RPMI8226 (cell line): ENCODE measurements at regions not wholly inside any gene's neighbourhood (a gene's known extent, or its start where the extent isn't known, plus 50 kb on each side); places are given as distances from the start of the nearest gene placed in this dataset.

Experiments
- DNase-seq: peaks from one replicate; pipeline ENCODE4 v3.0.0-alpha.2; 2015

DNA sequence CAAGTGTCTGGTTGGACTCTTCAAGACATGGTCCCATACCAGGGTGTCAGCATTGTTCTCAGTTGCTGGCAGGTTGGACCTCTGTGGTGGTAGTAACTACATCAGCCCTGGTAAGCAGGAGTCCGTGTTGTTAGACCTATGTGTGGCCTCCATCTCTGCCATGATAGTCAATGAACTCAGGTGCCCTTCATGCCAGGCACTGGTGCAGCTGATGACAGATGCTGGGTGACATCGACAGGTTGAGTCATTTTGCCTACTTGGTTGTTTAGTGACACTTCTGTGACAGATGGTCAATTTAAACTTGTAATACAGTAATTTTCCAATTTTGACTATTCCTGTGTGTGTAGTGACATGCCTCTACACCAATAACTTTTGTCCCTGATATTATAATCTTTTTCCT, 189.7 kb downstream of the SP3 start:
- no peak for DNase-seq

DNA sequence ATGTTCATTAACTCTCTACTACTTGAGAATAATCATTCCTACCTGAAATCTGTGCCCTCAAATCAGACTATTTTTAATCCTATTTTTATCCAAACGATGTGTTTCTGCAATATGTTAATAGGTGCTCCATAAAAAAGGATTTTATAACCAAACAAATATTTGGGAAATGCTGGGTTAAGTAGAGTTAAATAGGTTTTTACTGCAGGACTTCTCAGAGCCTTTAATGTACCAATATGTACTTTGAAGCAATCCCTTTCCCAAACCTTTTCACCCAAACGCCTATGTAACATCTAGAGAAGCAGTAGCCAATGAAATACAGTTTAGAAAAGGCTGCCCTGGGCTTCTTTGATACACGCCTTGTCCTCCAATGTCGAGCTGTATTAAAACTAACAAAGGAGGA, 182.5 kb downstream of the SP3 start:
- DNase-seq, result no peak

DNA sequence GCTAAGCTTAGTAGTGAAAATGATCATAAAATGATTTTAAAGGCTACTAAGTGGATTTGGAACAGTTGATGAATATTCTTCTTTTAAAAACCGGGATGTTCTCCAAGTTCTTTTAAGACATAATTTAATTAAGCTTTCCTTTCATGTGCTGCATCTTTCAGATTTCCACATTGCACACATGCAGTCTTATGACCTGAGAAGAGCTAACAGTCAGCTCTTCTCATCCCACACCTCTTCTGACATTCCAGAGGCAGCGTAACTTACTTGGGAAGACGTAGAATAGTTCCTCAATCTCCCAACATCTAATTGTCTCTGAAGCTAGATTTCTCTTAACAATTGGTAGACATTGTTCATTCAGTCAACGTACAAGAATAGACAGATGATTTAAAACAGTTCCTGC, 181.8 kb downstream of the SP3 start:
- no peak for DNase-seq

DNA sequence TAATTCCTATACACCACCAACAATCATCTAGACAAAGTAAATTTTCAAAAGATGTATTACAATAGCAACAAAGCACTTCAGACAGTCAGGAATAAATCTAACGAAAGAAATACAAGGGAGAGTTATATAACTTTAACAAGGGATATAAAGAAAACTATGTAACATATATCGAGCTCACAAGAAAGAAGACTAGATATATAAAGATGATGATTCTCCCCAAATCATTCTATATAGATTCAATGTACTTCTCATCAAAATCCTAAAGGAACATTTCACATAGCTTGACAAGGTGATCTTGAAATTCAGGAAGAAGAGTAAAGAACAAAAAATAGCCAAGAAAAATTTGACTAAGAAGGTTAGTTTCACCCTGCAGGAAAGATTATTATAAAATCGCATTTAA, 179.4 kb downstream of the SP3 start:
- DNase-seq, result no peak

DNA sequence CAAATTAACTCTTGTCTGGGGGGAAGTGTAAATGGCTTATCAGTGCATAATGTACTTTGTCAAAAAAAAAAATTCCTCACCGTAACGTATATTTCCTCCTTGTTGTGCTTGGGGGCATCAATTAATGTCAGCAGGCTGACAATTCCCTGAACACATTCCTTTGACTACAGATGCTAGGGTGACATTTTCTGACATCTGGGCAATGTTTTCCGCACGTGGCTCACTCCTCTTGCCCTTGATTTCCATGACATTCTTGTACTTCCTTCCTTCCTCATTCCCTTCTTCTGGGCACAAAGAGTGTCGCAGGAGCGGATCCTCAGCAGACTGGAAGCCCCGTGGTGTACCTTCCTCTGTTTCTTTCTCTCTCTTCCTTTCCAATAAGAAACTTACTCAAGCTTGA, 173.7 kb downstream of the SP3 start:
- DNase-seq, result no peak

DNA sequence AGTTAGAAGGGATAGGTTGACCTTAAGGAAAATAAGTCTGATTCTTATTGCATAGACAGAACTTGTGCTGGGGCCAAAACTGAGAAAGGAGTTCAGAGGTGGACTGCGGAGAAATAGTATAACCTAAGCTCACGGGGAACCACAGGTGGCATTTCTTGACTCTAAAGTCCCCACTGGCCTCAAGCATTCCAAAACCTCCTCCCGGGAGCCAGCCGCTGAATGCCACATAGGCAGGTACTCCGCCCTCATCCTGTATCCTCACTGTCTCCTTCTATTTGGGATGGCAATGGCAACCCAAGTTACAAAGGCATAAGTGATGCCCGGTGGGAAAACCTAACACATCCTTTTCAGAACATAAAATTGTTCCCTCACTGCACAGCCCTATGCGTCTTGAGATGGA, 173.0 kb downstream of the SP3 start:
- no peak for DNase-seq

DNA sequence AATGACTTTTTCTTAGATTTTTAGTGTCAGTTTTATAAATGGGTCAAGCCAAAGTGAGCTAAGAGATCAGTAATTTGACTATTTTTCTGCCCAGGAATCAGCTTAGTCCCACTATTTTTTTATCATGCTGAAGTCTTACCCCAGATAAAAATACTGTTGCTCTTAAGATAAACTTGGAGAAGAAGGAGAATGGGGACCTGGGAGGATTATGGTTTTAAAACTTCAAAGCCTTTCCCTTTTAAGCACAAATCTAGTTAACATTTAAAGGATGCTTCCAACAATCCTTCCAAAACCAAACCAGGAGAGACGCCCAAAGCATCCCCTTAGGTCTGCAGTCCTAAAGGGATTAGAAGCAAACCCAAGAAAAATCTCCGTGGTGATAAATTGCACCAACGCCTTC, 172.4 kb downstream of the SP3 start:
- no peak for DNase-seq

DNA sequence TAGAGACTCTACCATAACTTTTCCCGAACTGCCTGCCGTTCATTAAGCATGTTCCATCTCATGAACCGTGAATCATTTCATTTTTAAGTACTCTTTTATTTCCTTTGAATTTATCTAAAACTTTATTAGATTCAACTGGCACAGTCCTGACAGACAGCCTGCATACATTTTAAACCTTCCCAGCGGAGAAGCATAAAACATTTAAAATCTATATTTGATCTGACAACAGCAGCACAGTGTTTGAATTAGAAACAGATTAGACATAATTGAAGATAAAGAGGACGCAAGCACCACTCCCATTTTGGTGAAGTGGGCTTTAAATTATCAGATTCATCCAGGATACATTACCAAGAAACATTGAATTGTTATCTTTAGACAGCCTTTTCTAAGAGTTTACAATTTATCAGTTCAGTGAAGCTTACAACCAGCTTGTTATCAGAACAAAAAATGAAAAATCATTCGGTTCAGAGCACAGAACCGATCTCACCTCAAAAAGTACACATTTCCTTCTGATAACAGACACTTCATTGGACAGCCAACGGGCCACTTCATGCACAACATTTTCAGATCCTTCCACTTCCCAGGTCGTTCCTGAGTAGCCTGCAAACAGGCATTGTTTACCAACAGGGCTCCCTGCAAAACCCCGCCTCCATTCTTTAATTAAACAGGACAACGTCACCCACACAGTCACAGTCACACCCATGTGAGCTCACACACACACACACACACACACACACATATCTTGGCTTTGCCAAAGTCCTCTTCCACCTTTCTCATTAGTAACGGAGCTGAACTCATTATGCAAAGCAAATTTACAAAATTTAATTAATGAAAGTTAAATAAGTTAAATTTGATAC, 171.2 kb downstream of the SP3 start:
- DNase-seq, result no peak

DNA sequence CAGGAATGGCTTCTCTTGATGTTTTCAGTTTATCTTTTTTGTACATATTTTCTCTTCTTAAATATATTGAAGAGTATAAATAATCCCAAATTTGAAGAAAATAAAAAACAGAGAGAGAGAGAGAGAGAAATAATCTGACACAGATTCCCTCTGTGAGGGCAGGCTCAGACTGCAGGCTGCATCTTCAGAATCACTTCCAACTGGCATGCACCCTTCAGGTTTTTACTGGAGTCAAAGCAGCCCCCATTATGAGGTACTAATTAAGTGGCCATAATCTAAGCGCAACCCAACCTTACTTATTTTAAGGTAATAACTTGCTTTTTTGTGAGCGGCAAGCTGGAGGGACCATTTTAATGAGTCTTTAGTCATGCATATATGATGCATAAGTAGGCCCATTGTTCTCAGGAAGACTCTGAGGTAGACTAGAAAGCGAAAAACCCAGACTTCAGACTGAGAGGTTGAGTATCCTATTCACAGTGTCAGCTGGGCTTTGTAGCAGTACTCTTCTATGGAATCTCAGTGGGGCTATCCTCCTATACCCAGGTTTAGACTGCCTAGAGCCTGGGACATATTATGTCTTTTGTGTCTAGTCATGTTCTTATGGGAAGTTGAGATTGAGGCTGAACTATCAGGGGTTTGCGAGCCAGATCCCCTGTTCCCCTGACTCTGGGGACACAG, 167.4 kb downstream of the SP3 start:
- no peak for DNase-seq

DNA sequence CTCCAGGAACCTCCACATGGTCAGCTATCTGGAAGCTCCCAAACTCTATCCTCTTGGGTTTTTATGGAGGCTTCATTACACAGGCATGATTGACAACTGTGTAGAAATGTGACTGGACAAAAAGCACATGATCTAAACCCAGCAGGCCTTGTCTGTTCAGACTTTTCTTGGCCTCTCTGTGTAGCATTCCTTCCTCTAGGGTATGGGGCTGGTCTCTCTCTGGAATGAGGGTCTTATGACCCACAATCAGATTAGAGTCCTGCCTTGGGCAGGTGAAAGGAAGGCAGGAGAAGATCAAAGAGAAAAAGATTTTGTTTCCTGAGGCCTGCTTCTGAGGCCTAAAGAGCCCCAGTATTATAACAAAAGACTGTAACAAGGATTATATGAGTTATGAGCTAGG, 162.7 kb downstream of the SP3 start:
- no peak for DNase-seq

DNA sequence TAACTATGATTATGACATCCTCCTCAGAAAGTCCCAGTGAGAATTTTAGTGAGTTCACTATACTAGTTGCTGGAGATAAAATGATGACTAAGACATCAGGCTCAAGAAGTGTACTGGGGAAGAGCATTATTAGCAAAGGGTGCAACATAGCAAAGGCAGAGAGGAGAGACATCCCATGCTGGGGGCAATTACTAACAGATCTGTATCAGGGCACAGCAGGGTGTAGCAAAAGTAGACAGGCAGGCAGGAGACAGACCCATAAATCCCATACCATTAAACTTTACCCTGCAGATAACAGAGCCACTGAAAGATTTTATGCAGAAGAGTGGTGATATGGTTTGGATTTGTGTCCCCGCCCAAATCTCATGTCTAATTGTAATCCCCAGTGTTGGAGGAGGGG, 161.7 kb downstream of the SP3 start:
- DNase-seq, result no peak

DNA sequence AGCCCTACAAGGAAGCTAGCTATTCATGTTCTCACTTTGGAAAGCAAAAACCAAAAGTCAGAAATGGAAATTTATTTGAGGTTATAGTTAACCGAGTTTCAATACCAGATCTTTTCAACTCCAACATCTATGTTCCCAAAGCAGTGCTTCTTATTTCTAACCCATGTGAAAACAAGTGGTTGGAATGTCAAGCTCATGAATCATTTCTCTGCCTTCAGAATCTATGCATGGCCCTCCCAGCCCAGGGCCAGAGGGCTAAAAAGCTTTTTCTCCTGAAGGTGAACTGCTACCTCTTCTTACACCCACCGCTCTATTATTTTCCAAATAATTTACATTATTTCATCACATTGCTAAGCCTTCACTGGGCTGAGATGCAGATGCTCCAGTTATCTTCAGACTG, 158.4 kb downstream of the SP3 start:
- DNase-seq, result no peak

DNA sequence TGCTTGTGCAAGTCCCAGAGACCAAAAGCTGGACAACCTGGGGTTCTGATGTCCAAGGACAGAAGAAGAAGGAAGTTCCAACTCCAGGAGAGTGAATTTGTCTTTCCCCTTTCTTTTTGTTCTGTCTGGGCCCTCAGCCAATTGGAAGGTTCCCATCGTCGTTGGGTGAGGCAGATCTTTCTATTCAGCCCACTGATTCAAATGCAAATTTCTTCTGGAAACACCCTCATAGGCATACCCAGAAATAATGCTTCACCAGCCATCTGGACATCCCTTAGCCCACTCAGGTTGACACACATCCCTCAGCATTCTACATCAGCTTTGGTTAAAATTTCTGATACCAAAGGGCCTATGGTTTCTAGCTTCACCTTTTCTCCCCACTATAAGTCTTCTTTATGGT, 156.5 kb downstream of the SP3 start:
- no peak for DNase-seq

DNA sequence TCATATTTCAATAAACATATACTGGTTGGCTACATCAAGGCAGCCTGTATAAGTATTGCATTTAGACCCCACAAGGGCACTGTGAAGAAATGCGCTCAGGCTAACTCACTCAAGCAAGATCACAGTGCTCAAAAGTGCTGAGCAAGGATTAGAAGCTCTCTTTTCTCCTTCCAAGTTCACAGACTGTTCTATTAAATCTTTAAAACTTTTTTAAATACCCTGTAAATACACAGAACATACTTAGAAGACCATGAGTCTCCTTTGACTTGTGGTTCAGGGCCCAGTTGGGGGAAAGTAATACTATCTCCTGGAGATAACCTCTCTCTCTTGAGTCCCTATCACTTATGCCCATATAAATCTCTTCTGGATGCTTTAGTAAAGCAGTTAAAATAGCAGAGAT, 152.9 kb downstream of the SP3 start:
- no peak for DNase-seq

DNA sequence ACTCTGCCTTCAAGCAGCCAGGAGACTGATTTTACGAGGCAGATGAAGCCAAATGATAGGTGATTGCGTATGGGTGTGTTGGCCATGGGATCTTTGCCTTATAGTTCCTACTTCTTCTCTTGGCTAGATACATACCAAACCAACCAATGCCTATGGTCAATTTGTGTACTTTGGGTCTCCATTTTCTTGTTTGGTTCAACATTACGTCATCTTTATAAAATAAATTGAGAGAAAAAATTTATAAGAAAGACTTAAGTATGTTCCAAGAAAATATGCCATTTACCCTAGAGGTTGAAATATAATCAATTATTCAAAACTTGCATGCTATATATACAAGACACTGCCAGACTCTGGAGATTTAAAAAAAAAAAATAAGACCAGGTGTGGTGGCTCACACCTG, 150.9 kb downstream of the SP3 start:
- DNase-seq, result no peak

DNA sequence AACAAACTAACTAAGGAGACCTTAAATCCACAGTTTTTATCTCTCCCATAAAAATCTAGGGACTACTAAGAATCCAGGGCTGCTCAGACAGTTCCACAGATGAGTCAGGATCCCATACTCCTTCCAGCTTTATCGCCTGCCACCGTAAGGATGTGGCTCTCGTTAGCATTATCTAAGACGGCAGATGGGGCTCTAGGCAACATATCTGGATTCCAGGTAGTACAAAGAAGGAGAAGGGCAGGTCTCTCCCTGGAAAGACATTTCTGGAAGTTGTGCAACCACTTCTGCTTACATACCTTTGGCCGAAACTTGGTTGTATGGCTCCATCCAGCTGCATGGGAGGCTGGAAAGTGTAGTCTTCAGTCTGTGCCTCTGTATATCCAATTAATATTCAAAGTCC, 149.4 kb downstream of the SP3 start:
- no peak for DNase-seq

DNA sequence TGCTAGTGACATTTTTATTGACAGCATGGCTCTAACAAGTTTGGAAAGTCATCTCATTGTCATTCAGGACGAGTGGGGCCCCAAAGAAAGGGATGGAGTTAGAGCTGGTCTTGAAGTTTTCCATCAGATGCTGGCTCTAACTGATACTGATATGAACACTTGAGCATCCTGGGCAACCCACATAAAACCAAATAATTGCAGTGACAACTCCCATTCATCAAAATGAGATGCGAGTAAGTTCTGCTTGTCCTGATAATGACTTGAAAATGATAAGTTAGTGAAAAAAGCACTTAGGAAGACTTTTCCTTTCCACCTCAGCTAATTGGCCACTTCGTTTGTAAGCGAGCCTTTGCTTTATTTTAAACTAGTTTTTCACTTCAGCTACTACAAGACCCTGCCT, 147.6 kb downstream of the SP3 start:
- no peak for DNase-seq

DNA sequence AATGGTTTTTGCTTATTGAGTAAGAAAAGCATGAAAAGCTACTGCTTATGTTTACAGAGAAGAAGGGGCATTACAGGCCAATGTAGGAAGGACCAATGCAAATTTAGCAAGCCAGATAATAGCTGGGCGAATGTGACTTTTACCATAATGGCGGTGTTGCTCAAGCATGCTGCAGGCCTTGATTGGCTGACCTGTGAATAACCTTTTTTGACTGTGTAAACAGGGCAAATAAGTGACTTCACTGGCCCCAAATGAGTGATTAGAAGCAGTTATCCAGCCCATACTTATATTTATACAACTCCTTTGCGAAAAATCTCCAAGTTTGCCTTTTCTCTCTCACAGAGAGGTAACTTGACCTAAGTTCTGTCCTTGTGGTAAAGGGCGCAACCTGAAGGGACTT, 146.9 kb downstream of the SP3 start:
- DNase-seq, result no peak

DNA sequence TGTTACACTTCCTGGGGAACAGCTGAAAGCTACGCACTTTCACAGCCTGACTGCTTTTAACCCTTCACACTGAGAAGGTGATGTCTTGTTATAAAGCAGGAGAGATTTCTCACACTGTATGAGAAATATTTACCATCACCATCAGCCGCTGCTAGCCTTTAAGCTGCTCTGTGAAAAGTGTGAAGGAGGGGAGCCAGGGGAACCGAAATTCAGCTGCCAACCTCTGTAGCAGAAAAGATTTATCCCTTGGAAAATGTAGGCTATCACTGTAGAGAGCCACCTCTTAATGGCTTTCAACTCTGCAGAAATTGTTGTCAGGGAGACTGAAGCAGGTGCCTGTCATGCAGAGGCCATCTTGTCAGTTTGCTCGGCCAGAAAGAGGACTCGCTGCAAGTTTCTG, 145.3 kb downstream of the SP3 start:
- no peak for DNase-seq

DNA sequence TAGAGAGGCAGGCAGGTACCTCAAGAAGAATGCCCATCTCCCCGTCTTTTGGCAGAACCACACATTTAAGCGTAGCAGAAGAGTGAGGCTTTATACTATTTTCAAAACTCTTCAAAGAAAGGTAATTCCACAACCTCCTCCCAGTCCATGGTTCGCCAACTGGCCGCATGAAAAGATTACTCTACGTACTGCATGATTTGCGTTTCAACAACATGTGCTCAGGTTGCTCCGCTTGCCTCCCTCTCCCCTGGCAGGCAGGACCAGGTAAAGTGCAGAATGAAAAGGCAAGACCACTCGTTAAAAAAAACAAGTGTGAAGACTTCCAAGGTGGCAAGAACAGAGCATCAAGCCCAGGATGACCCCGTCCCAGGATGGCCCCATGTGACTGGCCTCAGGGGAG, 143.7 kb downstream of the SP3 start:
- no peak for DNase-seq

DNA sequence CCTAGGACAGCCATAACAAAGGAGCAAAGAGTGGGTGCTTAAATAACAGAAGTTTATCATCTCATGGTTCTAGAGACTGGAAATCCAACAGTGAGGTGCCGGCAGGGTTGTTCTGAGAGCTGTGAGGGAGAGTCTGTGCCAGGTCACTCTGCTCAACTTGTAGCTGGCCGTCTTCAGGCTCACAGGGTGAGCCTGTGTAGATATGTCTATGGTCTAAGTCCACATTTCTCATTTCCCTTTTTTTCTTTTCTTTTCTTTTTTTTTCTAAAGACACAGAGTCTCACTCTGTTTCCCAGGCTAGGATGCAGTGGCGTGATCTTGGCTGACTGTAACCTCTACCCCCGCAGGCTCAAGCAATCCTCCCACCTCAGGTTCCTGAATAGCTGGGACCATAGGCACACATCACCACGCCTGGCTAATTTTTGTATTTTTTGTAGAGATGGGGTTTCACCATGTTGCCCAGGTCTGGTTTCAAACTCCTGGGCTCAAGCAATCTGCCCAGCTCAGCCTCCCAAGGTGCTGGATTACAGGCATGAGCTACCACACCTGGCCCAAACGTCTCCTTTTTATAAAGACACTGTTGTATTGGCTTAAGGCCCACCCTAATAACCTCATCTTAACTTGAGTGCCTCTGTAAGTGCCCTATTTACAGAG, 142.2 kb downstream of the SP3 start:
- DNase-seq, result no peak

DNA sequence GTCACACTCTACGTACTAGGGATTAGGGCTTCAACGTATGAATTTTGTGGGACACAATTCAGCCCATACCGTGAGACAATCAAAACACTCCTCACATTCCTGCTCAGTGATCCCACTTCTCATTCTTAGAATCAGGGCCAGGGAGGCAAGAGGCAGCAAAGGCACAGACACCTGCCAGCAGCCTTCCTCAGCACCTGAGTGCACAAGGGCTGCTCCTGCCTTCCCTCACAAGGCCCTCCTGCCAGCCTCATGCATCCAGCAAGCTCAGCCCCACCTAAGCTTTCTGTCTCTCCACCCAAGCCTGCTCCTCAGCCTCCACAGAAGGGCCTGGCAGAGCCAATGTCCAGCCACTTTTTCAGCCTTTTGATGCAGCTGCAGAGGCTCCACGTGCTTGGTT, 141.6 kb downstream of the SP3 start:
- DNase-seq, result no peak

DNA sequence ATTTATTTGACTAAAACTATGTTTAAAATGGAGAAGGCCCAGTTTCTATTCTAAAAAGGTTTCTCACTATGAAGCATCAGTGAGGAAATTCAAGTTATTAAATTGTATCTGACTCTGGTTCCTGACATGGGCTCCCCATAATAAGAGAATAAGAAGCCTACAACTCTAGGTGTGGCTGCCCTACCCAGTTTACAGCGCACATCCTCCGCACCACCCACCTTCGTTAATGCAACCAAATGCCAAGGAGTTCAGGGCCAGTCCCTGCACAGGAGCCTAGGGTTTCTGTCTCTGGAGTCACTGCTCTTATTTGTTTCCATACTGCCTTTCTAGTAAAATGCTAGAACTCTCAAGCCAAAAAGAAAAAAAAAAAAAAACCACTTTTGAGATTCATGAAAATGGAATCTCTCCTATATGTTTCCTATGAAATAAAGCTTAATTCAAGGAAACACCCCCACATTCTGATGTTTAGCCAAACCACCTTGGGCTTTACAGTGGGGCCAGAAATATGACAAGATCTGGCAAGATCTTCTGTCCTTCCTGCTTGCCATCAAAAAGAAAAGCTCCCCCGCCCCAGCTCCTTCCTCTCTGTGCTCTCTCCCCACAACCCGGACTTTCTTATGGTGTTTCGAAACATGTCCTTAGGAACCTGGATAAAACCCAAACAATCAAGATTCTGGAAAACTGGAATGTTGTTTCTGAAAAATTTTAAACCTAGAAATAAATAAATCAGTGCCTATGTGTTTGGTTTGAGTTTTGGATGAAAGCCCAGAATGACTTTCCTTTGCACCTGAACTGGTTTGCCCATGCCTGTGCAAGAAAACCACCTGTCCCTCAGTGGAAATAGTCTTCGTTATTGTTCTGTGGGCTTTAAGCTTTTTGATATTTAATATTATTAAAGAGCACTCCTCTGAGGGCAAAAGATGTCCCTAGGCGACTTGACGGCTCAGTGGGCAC, 136.7 kb downstream of the SP3 start:
- DNase-seq, result no peak
